AG09309 (cell line): ENCODE measurements at regions not wholly inside any gene's neighbourhood (a gene's known extent, or its start where the extent isn't known, plus 50 kb on each side); places are given as distances from the start of the nearest gene placed in this dataset.

Source experiments
- DNase-seq: peaks from one replicate; pipeline ENCODE4 v3.0.0-alpha.2; 2010; ENCODE audit warnings: low read depth
- H3K4me3 ChIP-seq: 2 replicates; pipeline ENCODE4 v1.5.1; 2011; ENCODE audit warnings: mild to moderate bottlenecking, low read depth, low read length, moderate library complexity; ENCODE audit not compliant: control insufficient read depth
- CTCF ChIP-seq: IDR thresholded peaks from 2 replicates; pipeline ENCODE4 v1.5.1; 2011; ENCODE audit warnings: mild to moderate bottlenecking, low read depth, low read length, inconsistent platforms; ENCODE audit not compliant: insufficient read depth, control insufficient read depth; ENCODE audit errors: missing control alignments

- DNase-seq, result no peak
- no peak for TF ChIP-seq CTCF
- H3K4me3 ChIP-seq, result no peak overlapping the region
Measured at GRCh38 chr5:153086486-153086885, 404.0 kb upstream of the GRIA1 start.

- no peak for TF ChIP-seq CTCF
- no peak for DNase-seq
Measured at GRCh38 chr5:153088538-153088937, 401.9 kb upstream of the GRIA1 start.

GRCh38 chr5:153094333-153094732 is 396.1 kb upstream of the GRIA1 start:
- no peak for TF ChIP-seq CTCF
- H3K4me3 ChIP-seq, result no peak overlapping the region
- no peak for DNase-seq

More at GRCh38 chr5:153088538-153088937, 401.9 kb upstream of the GRIA1 start:
- no peak overlapping the region for H3K4me3 ChIP-seq

GRCh38 chr5:153096381-153096780 is 394.1 kb upstream of the GRIA1 start:
- TF ChIP-seq CTCF, result no peak
- no peak for DNase-seq

GRCh38 chr5:153099328-153099727 is 391.1 kb upstream of the GRIA1 start:
- no peak overlapping the region for H3K4me3 ChIP-seq
- TF ChIP-seq CTCF, result no peak
- no peak for DNase-seq

More at GRCh38 chr5:153096381-153096780, 394.1 kb upstream of the GRIA1 start:
- H3K4me3 ChIP-seq, result no peak overlapping the region

GRCh38 chr5:153101235-153102180 is 389.0 kb upstream of the GRIA1 start:
- no peak for DNase-seq
- no peak overlapping the region for H3K4me3 ChIP-seq
- no peak for TF ChIP-seq CTCF
